HepG2 (cell line): ENCODE measurements at regions not wholly inside any gene's neighbourhood (a gene's known extent, or its start where the extent isn't known, plus 50 kb on each side); places are given as distances from the start of the nearest gene placed in this dataset.

Experiments used
- ATAC-seq: fragments of 200-7000 bp; cut with Tn5 transposase; 3 replicates; pipeline ENCODE4 v1.9.1; 2020; ENCODE audit warnings: mild to moderate bottlenecking, moderate library complexity
- BruUV-seq: library from RNA; stranded (reverse); fragments of 400-500 nt; replicated peaks from 2 replicates; lab custom pipeline; 2021; lab: Mats Ljungman, UMichigan
- CTCF ChIA-PET: fragments of 300-600 bp; formaldehyde crosslinking; extraction: SDS; loops from one replicate; lab custom pipeline; 2021; ENCODE audit warnings: low total read pairs, inconsistent platforms, low intra/inter-chr PET ratio; lab: Yijun Ruan, JAX
- POLR2A ChIA-PET: fragments of 350-600 bp; sonication (Branson Sonifier 250); formaldehyde crosslinking; loops from one replicate; lab custom pipeline; 2020; ENCODE audit warnings: antibody characterized with exemption, inconsistent platforms; lab: Yijun Ruan, JAX
- DNase-seq: peaks from one replicate; pipeline ENCODE4 v3.0.0-alpha.2; 2015; ENCODE audit warnings: low spot score
- FAIRE-seq: peaks from 3 replicates; lab custom pipeline; 2011; peaks lifted over from hg19 to GRCh38; lab: Jason Lieb, UNC
- H2AFZ ChIP-seq: one replicate; pipeline ENCODE4 v1.6.1; 2011; ENCODE audit warnings: low read length, inconsistent platforms
- H3K27ac ChIP-seq: fragments of 300-600 bp; 3 replicates; pipeline ENCODE4 v1.8.0; 2011; ENCODE audit warnings: mixed run types, mild to moderate bottlenecking, mixed read lengths, low read length, inconsistent platforms; ENCODE audit not compliant: insufficient read depth; ENCODE audit errors: extremely low read length
- H3K27me3 ChIP-seq, 2 experiments: fragments of 200-600 bp in 1 of 2; 2 replicates in 1 of 2; 3 replicates in 1 of 2; pipeline versions ENCODE4 v1.6.0 to v1.8.0; 2011; ENCODE audit warnings: low read length in 2 of 2, mild to moderate bottlenecking in 2 of 2, moderate library complexity in 2 of 2, inconsistent platforms in 1 of 2; ENCODE audit not compliant: insufficient read depth in 2 of 2, control insufficient read depth in 1 of 2
- H3K36me3 ChIP-seq, 2 experiments: fragments of 200-600 bp in 1 of 2; replicated peaks in 1 of 2; 2 replicates in 1 of 2; 3 replicates in 1 of 2; pipeline versions ENCODE4 v1.5.1 to v1.8.0; 2011; ENCODE audit warnings: low read length in 2 of 2, inconsistent platforms in 1 of 2; ENCODE audit not compliant: insufficient read depth in 2 of 2, control insufficient read depth in 1 of 2
- H3K4me1 ChIP-seq: 2 replicates; pipeline ENCODE4 v1.5.1; 2012; ENCODE audit warnings: low read length, inconsistent platforms; ENCODE audit not compliant: insufficient read depth
- H3K4me2 ChIP-seq: 2 replicates; pipeline ENCODE4 v1.6.0; 2011; ENCODE audit warnings: low read depth, low read length, inconsistent platforms
- H3K4me3 ChIP-seq, 3 experiments: fragments of 200-600 bp in 1 of 3; sonication (generic), shearing (Covaris generic) in 1 of 3; replicated peaks in 1 of 3; 2 replicates each; pipeline ENCODE4 v1.5.1; 2011 to 2016; ENCODE audit warnings: low read length in 3 of 3, inconsistent platforms in 2 of 3, low read depth in 2 of 3, mild to moderate bottlenecking in 2 of 3, control low read depth in 1 of 3, mixed read lengths in 1 of 3; ENCODE audit not compliant: insufficient read depth in 1 of 3
- H3K79me2 ChIP-seq: one replicate; pipeline ENCODE4 v1.6.1; 2011; ENCODE audit warnings: low read length, inconsistent platforms; ENCODE audit not compliant: insufficient read depth
- H3K9ac ChIP-seq: 2 replicates; pipeline ENCODE4 v1.6.0; 2011; ENCODE audit warnings: mild to moderate bottlenecking, low read depth, low read length, inconsistent platforms; ENCODE audit not compliant: insufficient read depth
- H3K9me3 ChIP-seq: 2 replicates; pipeline ENCODE4 v1.5.1; 2012; ENCODE audit warnings: mild to moderate bottlenecking, low read length
- H4K20me1 ChIP-seq: 2 replicates; pipeline ENCODE4 v1.6.0; 2011; ENCODE audit warnings: inconsistent platforms, mild to moderate bottlenecking, low read length, moderate library complexity; ENCODE audit not compliant: insufficient read depth
- CAMTA2 ChIP-seq: sonication (generic); formaldehyde crosslinking; IDR thresholded peaks from 2 replicates; pipeline ENCODE4 v1.4.0; 2020; ENCODE audit warnings: mild to moderate bottlenecking, missing genetic modification reagents, borderline replicate concordance
- HHEX ChIP-seq: IDR thresholded peaks from 2 replicates; pipeline ENCODE4 v1.6.1; 2016; ENCODE audit warnings: control low read depth
- HNF4A ChIP-seq: sonication (generic); formaldehyde crosslinking; IDR thresholded peaks from 2 replicates; pipeline ENCODE4 v1.4.0; 2020; ENCODE audit warnings: missing genetic modification reagents
- IRX3 ChIP-seq: sonication (generic); formaldehyde crosslinking; IDR thresholded peaks from 2 replicates; pipeline ENCODE4 v1.8.1; 2023; ENCODE audit warnings: mild to moderate bottlenecking, low read depth, missing genetic modification reagents, borderline replicate concordance
- JUNB ChIP-seq: sonication (generic); formaldehyde crosslinking; IDR thresholded peaks from 2 replicates; pipeline ENCODE4 v1.8.0; 2022; ENCODE audit warnings: missing genetic modification reagents, mild to moderate bottlenecking, borderline replicate concordance
- NBN ChIP-seq: fragments of 450-650 bp; conservative IDR thresholded peaks from 2 replicates; pipeline ENCODE4 v1.6.1; 2017
- RAD51 ChIP-seq: fragments of 450-650 bp; IDR thresholded peaks from 2 replicates; pipeline ENCODE4 v1.6.1; 2016; ENCODE audit warnings: borderline replicate concordance
- SIN3A ChIP-seq: IDR thresholded peaks from 2 replicates; pipeline ENCODE4 v1.6.1; 2011; ENCODE audit warnings: low read depth, mild to moderate bottlenecking, control low read depth, low read length, borderline replicate concordance
- ZNF143 ChIP-seq: sonication (generic); formaldehyde crosslinking; IDR thresholded peaks from 2 replicates; pipeline ENCODE4 v1.4.0; 2020; ENCODE audit warnings: missing genetic modification reagents
- ZNF460 ChIP-seq: sonication (generic); formaldehyde crosslinking; IDR thresholded peaks from 2 replicates; pipeline ENCODE4 v1.5.1; 2020; ENCODE audit warnings: missing genetic modification reagents, mild to moderate bottlenecking, borderline replicate concordance
- ZNF557 ChIP-seq: sonication (generic); formaldehyde crosslinking; IDR thresholded peaks from 2 replicates; pipeline ENCODE4 v1.4.0; 2020; ENCODE audit warnings: missing genetic modification reagents
- ZNF605 ChIP-seq: sonication (generic); formaldehyde crosslinking; IDR thresholded peaks from 2 replicates; pipeline ENCODE4 v1.8.0; 2022; ENCODE audit warnings: mild to moderate bottlenecking, missing genetic modification reagents
- ZSCAN9 ChIP-seq: IDR thresholded peaks from 2 replicates; pipeline ENCODE4 v1.6.1; 2016; ENCODE audit warnings: borderline replicate concordance
- WGBS: methylation state at CpG from one replicate; pipeline ENCODE4 v1.1.6; 2017; ENCODE audit warnings: low lambda C conversion rate; 5-methylcytosine and 5-hydroxymethylcytosine counted together
- in situ Hi-C: cut with HindIII; loops from 2 replicates; pipeline ENCODE4 v1.10.0; 2017; ENCODE audit warnings: low pct_unique_long_range_greater_than_20kb; ENCODE audit not compliant: extremely low pct_ligation_motif_present
- intact Hi-C: fragments of 100-400 bp; cut with micrococcal nuclease; formaldehyde crosslinking; loops from one replicate; pipeline ENCODE4 v1.10.0; 2022; ENCODE audit not compliant: unreplicated experiment
- TF ChIP-seq, protein P1 (sequence below): sonication (generic); formaldehyde crosslinking; IDR thresholded peaks from 2 replicates; pipeline ENCODE4 v1.4.0; 2020; ENCODE audit warnings: missing genetic modification reagents
- TF ChIP-seq, protein P2 (sequence below): IDR thresholded peaks from 2 replicates; pipeline ENCODE4 v1.6.1; 2016
- TF ChIP-seq, protein P3 (sequence below): sonication (generic); formaldehyde crosslinking; IDR thresholded peaks from 2 replicates; pipeline ENCODE4 v1.4.0; 2020; ENCODE audit warnings: missing genetic modification reagents

DNA sequence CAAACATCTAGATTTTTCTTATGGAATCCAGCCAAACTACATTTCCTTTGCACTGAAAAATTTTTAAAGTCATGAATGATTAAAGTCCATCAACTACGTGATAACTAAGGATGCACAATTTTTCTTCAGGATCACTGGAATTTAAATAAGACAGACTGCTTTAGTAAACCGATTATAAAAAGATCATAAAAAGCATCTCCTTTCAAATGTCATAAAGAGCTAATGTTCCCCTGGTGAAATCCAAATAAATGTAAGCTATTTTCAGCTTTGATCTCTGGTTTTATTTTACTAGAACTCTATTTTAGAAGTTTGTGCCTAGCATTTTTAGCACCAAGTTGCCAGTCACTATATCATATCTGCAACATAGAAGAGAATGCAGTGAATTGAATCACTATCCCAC is 460.8 kb downstream of the RFC3 start:
- no peak for DNase-seq
- Histone ChIP-seq H4K20me1 (no peaks in the 10 kb centered on the region), H3K27ac (no peak overlapping the region), H3K9me3 (no peaks in the 10 kb centered on the region), H3K4me2 (no peak overlapping the region), H3K9ac (no peak overlapping the region), H3K4me3 (no peak overlapping the region), H3K4me1 (0 out of 2 replicates have a peak, but pooled peaks cover 6% of the 10 kb centered on the region)
- CTCF ChIA-PET, result no interaction called here
- no peak for FAIRE-seq
- BruUV-seq, result no TSS peak
- no peak for ATAC-seq
- in situ Hi-C loops (no loop called here), intact Hi-C loops (no loop called here)
- WGBS, result 1% methylated on average over 2 of the region's 2 CpGs
- no peak for TF ChIP-seq CAMTA2
- no peak for TF ChIP-seq JUNB (CRISPR knock-in tag)
- TF ChIP-seq, all 625 proteins: peak for 0
- Histone ChIP-seq H3K79me2 (no peaks in the 10 kb centered on the region), H3K36me3 (no peaks in the 10 kb centered on the region), H3K27me3 (no peaks in the 10 kb centered on the region), H2AFZ (no peak overlapping the region)
- POLR2A ChIA-PET, result no interaction called here

DNA sequence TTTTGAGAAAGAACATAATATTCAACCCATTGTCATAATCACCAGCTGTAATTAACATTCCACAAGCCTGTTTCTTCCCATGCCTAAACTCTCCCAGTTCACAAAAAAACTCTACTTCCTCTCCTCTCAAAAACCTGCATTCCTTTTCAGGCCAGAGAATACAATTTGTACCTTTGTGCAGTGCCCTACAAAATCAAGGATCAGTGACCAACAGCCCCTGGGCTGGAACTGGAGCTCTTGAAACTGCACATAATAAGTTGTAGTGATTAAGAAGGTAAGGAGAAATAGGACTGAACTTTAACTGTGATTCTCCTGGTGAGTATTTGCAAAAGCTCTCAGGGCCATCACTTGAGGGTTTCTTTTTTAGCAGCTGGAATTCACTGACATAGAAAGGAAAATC is 472.7 kb downstream of the RFC3 start:
- FAIRE-seq (no peak), ATAC-seq (no peak), DNase-seq (no peak)
- Histone ChIP-seq H3K36me3 (no peaks in the 10 kb centered on the region), H3K79me2 (no peaks in the 10 kb centered on the region), H3K4me2 (no peak overlapping the region), H3K9me3 (no peaks in the 10 kb centered on the region), H3K9ac (no peak overlapping the region), H3K27me3 (no peaks in the 10 kb centered on the region), H3K4me1 (no peaks in the 10 kb centered on the region), H3K4me3 (no peak overlapping the region), H2AFZ (no peak overlapping the region), H3K27ac (no peak overlapping the region), H4K20me1 (no peaks in the 10 kb centered on the region)
- ChIA-PET POLR2A (no interaction called here), CTCF (no interaction called here)
- BruUV-seq, result no TSS peak
- in situ Hi-C loops, result no loop called here
- intact Hi-C loops, result no loop called here
- no peak for TF ChIP-seq RAD51
- TF ChIP-seq SIN3A, result no peak
- no peak for TF ChIP-seq NBN
- no peak for TF ChIP-seq ZNF460 (CRISPR knock-in tag)
- TF ChIP-seq, protein P1, sequence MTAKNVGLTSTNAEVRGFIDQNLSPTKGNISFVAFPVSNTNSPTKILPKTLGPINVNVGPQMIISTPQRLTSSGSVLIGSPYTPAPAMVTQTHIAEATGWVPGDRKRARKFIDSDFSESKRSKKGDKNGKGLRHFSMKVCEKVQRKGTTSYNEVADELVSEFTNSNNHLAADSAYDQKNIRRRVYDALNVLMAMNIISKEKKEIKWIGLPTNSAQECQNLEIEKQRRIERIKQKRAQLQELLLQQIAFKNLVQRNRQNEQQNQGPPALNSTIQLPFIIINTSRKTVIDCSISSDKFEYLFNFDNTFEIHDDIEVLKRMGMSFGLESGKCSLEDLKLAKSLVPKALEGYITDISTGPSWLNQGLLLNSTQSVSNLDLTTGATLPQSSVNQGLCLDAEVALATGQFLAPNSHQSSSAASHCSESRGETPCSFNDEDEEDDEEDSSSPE (CRISPR knock-in tag), result no peak
- TF ChIP-seq ZNF557 (CRISPR knock-in tag), result no peak
- TF ChIP-seq ZNF143 (CRISPR knock-in tag), result no peak
- TF ChIP-seq ZSCAN9 (CRISPR knock-in tag), result no peak
- TF ChIP-seq, protein P2, sequence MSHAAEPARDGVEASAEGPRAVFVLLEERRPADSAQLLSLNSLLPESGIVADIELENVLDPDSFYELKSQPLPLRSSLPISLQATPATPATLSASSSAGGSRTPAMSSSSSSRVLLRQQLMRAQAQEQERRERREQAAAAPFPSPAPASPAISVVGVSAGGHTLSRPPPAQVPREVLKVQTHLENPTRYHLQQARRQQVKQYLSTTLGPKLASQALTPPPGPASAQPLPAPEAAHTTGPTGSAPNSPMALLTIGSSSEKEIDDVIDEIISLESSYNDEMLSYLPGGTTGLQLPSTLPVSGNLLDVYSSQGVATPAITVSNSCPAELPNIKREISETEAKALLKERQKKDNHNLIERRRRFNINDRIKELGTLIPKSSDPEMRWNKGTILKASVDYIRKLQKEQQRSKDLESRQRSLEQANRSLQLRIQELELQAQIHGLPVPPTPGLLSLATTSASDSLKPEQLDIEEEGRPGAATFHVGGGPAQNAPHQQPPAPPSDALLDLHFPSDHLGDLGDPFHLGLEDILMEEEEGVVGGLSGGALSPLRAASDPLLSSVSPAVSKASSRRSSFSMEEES (CRISPR knock-in tag), result no peak
- no peak for TF ChIP-seq ZNF605
- TF ChIP-seq IRX3 (CRISPR knock-in tag), result no peak
- no peak for TF ChIP-seq HHEX (CRISPR knock-in tag)
- TF ChIP-seq, protein P3, sequence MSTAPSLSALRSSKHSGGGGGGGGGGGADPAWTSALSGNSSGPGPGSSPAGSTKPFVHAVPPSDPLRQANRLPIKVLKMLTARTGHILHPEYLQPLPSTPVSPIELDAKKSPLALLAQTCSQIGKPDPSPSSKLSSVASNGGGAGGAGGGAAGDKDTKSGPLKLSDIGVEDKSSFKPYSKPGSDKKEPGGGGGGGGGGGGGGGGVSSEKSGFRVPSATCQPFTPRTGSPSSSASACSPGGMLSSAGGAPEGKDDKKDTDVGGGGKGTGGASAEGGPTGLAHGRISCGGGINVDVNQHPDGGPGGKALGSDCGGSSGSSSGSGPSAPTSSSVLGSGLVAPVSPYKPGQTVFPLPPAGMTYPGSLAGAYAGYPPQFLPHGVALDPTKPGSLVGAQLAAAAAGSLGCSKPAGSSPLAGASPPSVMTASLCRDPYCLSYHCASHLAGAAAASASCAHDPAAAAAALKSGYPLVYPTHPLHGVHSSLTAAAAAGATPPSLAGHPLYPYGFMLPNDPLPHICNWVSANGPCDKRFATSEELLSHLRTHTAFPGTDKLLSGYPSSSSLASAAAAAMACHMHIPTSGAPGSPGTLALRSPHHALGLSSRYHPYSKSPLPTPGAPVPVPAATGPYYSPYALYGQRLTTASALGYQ (CRISPR knock-in tag), result no peak
- TF ChIP-seq HNF4A (CRISPR knock-in tag), result no peak
